ENCODE measurements at regions not wholly inside any gene's neighbourhood (a gene's known extent, or its start where the extent isn't known, plus 50 kb on each side); places are given as distances from the start of the nearest gene placed in this dataset.

DNA sequence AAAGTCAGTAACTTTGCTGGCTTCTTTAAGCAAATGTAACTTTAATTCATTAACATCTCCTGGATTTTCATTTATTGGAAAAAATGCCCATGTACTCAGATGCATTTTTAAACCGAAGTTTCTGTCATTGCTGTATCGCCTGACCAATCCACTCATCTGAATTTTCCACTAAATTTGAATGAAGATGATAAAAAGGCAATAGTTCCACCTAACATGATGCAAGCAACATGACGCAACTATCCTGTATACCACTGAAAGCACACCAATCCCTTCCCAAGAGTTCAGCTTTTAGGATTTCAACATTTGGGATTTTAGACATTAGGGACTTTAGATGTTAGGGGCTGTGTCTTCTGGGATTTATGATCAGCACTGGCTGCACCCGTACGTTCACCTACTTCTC, 215.6 kb downstream of the KIF4B start:
- TF ChIP-seq GATA3 (IDR thresholded peaks at IDR 0.05; ENCODE audit: low read depth, low read length) (no peak), GATA2 (IDR thresholded peaks at IDR 0.05; ENCODE audit: low read depth, low read length) (no peak)

All from SH-SY5Y (cell line).